Upper lobe of left lung (tissue), 6 donors: ENCODE measurements at regions not wholly inside any gene's neighbourhood (a gene's known extent, or its start where the extent isn't known, plus 50 kb on each side); places are given as distances from the start of the nearest gene placed in this dataset.
A peak's percentile ranks its signal among the peaks of the same experiment; 100 is the strongest.

Experiments
- ATAC-seq, 2 donors: fragments of 200-7000 bp; cut with Tn5 transposase; one replicate each; pipeline ENCODE4 v1.9.1; 2022; ENCODE audit warnings: mild to moderate bottlenecking in 2 of 2, moderate library complexity in 2 of 2; ENCODE audit not compliant: low FRiP score in 2 of 2
- DNase-seq, 2 donors: peaks; one replicate each; pipeline ENCODE4 v3.0.0-alpha.2; 2019 to 2020
- H3K27ac ChIP-seq, 4 donors: fragments of 200-600 bp; sonication (generic); one replicate each; pipeline ENCODE4 v1.5.1; 2016 to 2019
- H3K27me3 ChIP-seq, 4 donors: fragments of 200-600 bp; sonication (generic); one replicate each; pipeline ENCODE4 v1.5.1; 2017 to 2019
- H3K36me3 ChIP-seq, 4 donors: fragments of 200-600 bp; sonication (generic); one replicate each; pipeline ENCODE4 v1.5.1; 2016 to 2019
- H3K4me1 ChIP-seq, 4 donors: fragments of 200-600 bp; sonication (generic); one replicate each; pipeline ENCODE4 v1.5.1; 2018 to 2019
- H3K4me3 ChIP-seq, 4 donors: fragments of 200-600 bp; sonication (generic); one replicate each; pipeline ENCODE4 v1.5.1; 2017 to 2019; ENCODE audit warnings: mild to moderate bottlenecking in 2 of 4, moderate library complexity in 1 of 4
- H3K9me3 ChIP-seq, 4 donors: fragments of 200-600 bp; sonication (generic); one replicate each; pipeline ENCODE4 v1.5.1; 2018 to 2019
- CTCF ChIP-seq, 6 experiments: fragments of 450-650 bp in 4 of 6; fragments of 200-600 bp in 2 of 6; sonication (generic) in 2 of 6; IDR thresholded peaks; one replicate each; pipeline ENCODE4 v1.5.1; 2016 to 2019; ENCODE audit warnings: antibody characterized with exemption in 6 of 6
- EP300 ChIP-seq, 4 donors: sonication (generic); formaldehyde crosslinking; IDR thresholded peaks; one replicate each; pipeline ENCODE4 v1.5.1; 2017; ENCODE audit warnings: antibody characterized with exemption in 4 of 4, control low read depth in 2 of 4
- POLR2A ChIP-seq, 4 donors: fragments of 450-650 bp; IDR thresholded peaks; one replicate each; pipeline ENCODE4 v1.5.1; 2016 to 2017; ENCODE audit warnings: antibody characterized with exemption in 4 of 4, mild to moderate bottlenecking in 2 of 4
- POLR2AphosphoS5 ChIP-seq, 2 donors: sonication (generic); formaldehyde crosslinking; IDR thresholded peaks; one replicate each; pipeline ENCODE4 v1.5.1; 2017; ENCODE audit warnings: antibody characterized with exemption in 2 of 2
- WGBS, 2 donors: methylation state at CpG; one replicate each; pipeline ENCODE4 v1.1.5; 2017 to 2018; 5-methylcytosine and 5-hydroxymethylcytosine counted together
- donor health status: DM: no; HTN: no; CAD: no; lungs with moderate emphysema.
- donor health status: DM: no; HTN: yes; CAD: no; lungs with severe emphysema.

- H3K27me3 ChIP-seq: no peaks in the 10 kb centered on the region
- ATAC-seq (peak in 1 of 2 donors; percentile 75), DNase-seq (no peak)
- peaks cover 0 to 4% (median under 1%) of the 10 kb centered on the region in 4 donors for H3K4me1 ChIP-seq
- 69% methylated on average over 1 of the region's 1 CpG for WGBS, 2 donors
- no peaks in the 10 kb centered on the region for H3K36me3 ChIP-seq
- H3K9me3 ChIP-seq: no peaks in the 10 kb centered on the region
- no peak overlapping the region for H3K4me3 ChIP-seq
- TF ChIP-seq POLR2A (IDR thresholded peaks at IDR 0.05): no peak
- no peak for TF ChIP-seq POLR2AphosphoS5 (IDR thresholded peaks at IDR 0.05)
- no peak for TF ChIP-seq CTCF (IDR thresholded peaks at IDR 0.05)
- no peak for TF ChIP-seq EP300 (IDR thresholded peaks at IDR 0.05)
- no peak overlapping the region for H3K27ac ChIP-seq
Observed at GRCh38 chr18:44536046-44536445, 144.6 kb upstream of the SETBP1 start.

GRCh38 chr18:44536619-44537018 is 144.1 kb upstream of the SETBP1 start:
- Histone ChIP-seq H3K36me3 (no peaks in the 10 kb centered on the region), H3K27ac (no peak overlapping the region), H3K4me3 (no peak overlapping the region), H3K4me1 (peaks cover 0 to 8% (median 3%) of the 10 kb centered on the region in 4 donors), H3K9me3 (no peaks in the 10 kb centered on the region), H3K27me3 (no peaks in the 10 kb centered on the region)
- TF ChIP-seq CTCF (IDR thresholded peaks at IDR 0.05) (no peak), POLR2AphosphoS5 (IDR thresholded peaks at IDR 0.05) (no peak), EP300 (IDR thresholded peaks at IDR 0.05) (no peak), POLR2A (IDR thresholded peaks at IDR 0.05) (no peak)
- WGBS, 2 donors: 65 to 78% methylated on average over 1 of the region's 1 CpG
- ATAC-seq (no peak), DNase-seq (no peak)

- Histone ChIP-seq H3K9me3 (no peaks in the 10 kb centered on the region), H3K27me3 (no peaks in the 10 kb centered on the region), H3K4me1 (peaks cover 0 to 8% (median 4%) of the 10 kb centered on the region in 4 donors), H3K36me3 (no peaks in the 10 kb centered on the region), H3K4me3 (no peak overlapping the region), H3K27ac (no peak overlapping the region)
- ATAC-seq (peak in 1 of 2 donors; percentile 25), DNase-seq (no peak)
- WGBS, 2 donors: 71 to 81% methylated on average over 2 of the region's 2 CpGs
- TF ChIP-seq POLR2A (IDR thresholded peaks at IDR 0.05): no peak
- TF ChIP-seq CTCF (IDR thresholded peaks at IDR 0.05): no peak
Observed at GRCh38 chr18:44537526-44537925, 143.2 kb upstream of the SETBP1 start.

GRCh38 chr18:44539926-44540325 is 140.8 kb upstream of the SETBP1 start:
- Histone ChIP-seq H3K27me3 (no peaks in the 10 kb centered on the region), H3K9me3 (no peaks in the 10 kb centered on the region), H3K36me3 (no peaks in the 10 kb centered on the region), H3K27ac (no peak overlapping the region), H3K4me3 (no peak overlapping the region), H3K4me1 (peaks cover 0 to 8% (median 4%) of the 10 kb centered on the region in 4 donors)
- WGBS, 2 donors: 80 to 86% methylated on average over 3 of the region's 3 CpGs
- ATAC-seq (no peak), DNase-seq (no peak)
- no peak for TF ChIP-seq CTCF (IDR thresholded peaks at IDR 0.05)
- TF ChIP-seq POLR2A (IDR thresholded peaks at IDR 0.05): no peak
- TF ChIP-seq EP300 (IDR thresholded peaks at IDR 0.05): no peak
- TF ChIP-seq POLR2AphosphoS5 (IDR thresholded peaks at IDR 0.05): no peak

- H3K4me1 ChIP-seq: peaks cover 0 to 8% (median 4%) of the 10 kb centered on the region in 4 donors
- TF ChIP-seq POLR2AphosphoS5 (IDR thresholded peaks at IDR 0.05) (no peak), CTCF (IDR thresholded peaks at IDR 0.05) (no peak), POLR2A (IDR thresholded peaks at IDR 0.05) (no peak), EP300 (IDR thresholded peaks at IDR 0.05) (no peak)
- no peak for DNase-seq
- no peak for ATAC-seq
- H3K36me3 ChIP-seq: no peaks in the 10 kb centered on the region
- no peaks in the 10 kb centered on the region for H3K27me3 ChIP-seq
- WGBS, 2 donors: 51 to 54% methylated on average over 4 of the region's 4 CpGs
- no peak overlapping the region for H3K4me3 ChIP-seq
- no peak overlapping the region for H3K27ac ChIP-seq
- H3K9me3 ChIP-seq: no peaks in the 10 kb centered on the region
Observed at GRCh38 chr18:44541159-44541558, 139.5 kb upstream of the SETBP1 start.
